ENCODE measurements at regions not wholly inside any gene's neighbourhood (a gene's known extent, or its start where the extent isn't known, plus 50 kb on each side); places are given as distances from the start of the nearest gene placed in this dataset.

GRCh38 chr2:134193006-134193405, 60.9 kb upstream of the MGAT5 start:
- DNase-seq, result no peak

GRCh38 chr2:134194519-134194918, 59.4 kb upstream of the MGAT5 start:
- no peak for DNase-seq

GRCh38 chr2:134195341-134195740, 58.5 kb upstream of the MGAT5 start:
- no peak for DNase-seq

DNA sequence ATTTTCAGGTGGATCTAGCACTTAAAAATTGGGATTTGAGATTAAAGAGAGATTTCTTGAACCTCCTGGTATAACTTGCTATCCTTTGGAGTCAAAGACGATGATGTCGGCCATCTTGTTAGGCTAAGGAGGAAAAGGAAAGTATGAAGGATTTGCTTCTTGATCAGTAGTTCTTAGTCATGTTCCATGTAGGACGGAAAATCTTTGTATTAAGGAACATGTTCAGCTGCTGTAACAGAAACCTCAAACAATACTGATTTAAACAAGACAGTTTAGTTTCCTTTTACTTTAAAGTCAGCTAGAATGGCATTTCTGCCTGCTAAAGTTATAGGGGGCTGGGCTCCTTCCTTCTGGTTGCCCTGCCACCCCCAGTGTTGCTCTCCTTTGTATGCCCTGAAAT, 56.4 kb upstream of the MGAT5 start:
- no peak for DNase-seq

DNA sequence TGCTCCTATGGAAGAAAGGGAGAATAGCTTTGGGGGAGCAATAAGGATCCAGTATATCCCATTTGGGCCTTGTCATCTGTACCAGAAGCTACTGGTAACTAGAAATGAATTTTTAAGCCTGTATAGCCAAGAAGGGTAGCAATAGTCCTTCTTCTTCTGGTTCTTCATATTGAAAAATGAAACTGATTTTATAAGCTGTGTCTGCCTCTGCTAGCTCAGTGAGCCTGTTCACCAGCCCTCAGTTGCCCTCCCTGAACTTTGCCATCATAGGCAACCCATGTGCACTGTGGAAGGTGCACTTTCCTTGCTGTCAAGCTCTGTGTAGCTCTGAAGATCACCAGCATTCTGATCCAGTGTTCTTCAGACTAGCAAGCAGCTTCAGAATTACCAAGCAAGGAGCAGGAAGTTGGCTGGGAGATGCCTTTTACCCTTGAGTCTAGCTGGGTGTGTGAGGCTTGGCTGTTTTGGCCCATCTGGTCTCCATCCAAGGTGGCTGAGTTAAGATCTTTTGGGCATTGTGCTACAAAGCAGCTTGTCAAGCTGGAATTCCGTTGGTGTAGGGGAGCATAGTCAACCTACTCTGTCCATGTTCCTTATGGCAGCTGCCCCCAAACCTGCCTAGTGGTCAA, 55.8 kb upstream of the MGAT5 start:
- DNase-seq, result no peak

DNA sequence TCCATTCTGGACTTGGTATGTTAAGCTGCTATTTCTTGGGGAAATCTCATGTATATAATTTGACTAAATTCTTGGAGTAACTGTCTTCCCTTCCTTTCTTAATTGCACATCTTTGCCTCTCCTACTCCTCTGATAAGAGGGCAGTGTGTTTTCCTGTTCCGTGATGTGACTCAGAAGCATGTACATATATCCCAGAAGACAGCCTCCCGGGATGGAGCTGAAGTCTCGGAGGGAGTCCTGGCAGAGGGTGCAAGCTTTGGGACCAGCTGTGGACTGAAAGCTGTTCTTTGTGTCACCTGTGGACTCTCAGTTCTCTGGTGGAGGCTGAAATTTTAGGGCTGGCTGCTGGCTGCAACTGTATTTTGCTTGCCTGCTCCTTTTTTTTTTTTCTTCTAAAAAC, 54.7 kb upstream of the MGAT5 start:
- no peak for DNase-seq

DNA sequence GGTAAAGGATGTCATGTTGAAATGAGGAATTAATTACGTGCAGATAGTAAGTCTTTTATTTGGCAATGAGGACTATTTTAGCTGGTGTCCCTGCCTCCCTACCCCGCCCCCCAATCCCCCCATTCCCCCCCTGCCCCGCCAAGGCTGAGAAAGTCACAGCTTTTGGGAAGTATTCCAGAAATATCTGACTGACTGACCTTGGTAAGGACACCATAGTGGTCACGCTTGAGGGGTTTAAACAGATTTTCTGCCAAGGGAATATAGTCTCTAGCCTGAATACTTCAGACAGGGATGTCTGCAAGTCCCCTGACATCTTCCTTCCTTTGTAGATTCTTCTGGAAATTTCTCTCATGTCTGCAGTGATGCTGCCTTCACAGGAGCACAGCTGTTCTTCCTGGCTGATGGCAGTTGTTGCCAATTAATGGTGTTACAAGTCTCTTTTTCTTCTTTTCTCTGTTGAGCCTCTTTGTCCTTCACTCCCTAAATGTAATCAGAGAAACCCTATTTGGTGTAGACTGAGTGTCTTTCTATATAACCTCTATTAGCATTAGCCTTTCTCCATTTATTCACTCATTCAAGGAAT, 53.7 kb upstream of the MGAT5 start:
- no peak for DNase-seq

DNA sequence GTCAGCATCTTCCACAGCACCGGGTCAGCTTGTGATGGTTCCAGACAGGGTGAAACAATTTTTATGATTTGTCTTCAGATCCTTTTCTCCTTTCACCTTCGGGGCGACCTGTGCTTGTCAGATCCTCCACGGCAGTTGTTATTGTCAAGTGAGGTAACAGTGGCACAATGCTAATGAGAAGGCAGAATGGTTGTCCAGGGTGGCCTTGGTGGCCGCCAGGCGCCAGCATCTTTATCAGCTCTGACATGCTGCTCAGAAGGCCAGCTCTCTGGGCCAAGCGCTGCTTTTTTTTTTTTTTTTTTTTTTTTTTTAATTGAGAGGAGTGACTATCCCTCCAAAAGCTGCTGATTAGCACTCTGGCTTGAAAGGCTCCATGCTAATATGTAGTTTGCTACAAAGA, 52.3 kb upstream of the MGAT5 start:
- no peak for DNase-seq

GRCh38 chr2:134202371-134202770, 51.5 kb upstream of the MGAT5 start:
- DNase-seq, result no peak

DNA sequence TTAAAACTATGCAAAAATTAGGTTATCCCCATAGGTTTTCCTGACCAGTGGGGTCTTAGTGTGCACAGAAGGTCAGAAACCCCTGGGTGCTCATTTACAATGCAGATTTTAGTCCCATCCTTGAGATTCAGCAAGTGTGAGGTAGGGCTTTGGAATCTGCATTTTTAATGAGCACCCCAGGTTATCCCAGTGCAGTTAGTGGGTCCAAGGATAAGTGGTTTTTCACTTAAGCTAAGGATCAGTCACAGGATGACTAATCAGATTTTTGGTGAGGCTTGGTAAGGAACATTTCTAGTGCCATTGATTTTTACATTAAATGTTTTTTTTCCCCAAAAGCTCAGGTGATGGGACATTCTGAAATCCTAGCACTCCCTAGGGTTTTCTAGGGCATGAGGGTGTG, 50.7 kb upstream of the MGAT5 start:
- no peak for DNase-seq

All from NCI-H187 treated with DMSO at 0.1 percent for 48 hours (cell line).